ENCODE measurements at regions not wholly inside any gene's neighbourhood (a gene's known extent, or its start where the extent isn't known, plus 50 kb on each side); places are given as distances from the start of the nearest gene placed in this dataset.
"Not testable (repeated sequence)": the region's sequence is repeated elsewhere in the genome, so short reads cannot be mapped to it uniquely, and the experiment has no call there.

DNA sequence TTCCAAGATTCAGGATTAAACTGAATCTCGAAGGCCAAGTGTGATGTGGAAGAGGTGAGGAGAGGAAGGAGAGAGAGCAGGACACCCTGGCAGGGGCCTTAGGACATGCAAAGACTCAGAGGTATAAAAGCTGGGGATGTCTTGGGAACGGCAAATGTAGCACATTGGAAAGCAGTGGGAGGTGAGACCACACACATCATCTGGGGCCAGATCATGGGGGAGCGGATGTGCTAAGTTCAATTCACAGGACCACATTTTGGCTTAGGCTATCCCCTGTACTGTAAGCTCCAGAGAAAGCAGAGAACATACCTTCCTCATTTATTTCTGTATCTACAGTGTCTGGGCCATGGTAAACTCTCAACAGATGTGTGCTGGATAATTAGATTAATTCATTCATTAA, 59.5 kb upstream of the MBOAT1 start:
- Histone ChIP-seq H2AK5ac (ENCODE audit: low read length, severe bottlenecking) (no peak overlapping the region), H3K9ac (ENCODE audit: low read length) (no peak overlapping the region)

DNA sequence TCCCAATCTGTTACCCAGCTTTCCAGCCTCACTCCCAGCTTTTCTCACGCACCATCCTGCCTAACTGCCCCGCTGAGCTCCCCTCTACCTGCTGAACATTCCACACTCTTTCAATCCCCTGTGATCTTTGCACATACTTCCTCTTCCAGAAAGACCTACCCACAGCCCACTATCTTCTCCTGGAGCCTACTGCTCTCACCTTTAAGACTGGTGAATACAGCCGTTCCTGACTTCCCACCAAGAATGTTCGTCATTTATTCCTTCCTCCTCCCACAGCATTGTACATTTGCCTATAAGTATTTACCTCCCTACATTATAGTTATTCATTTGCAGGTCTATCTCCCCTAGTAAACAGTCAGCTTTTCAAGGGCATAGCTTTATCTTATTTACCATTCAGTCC, 61.9 kb upstream of the MBOAT1 start:
- no peak overlapping the region for H4K8ac ChIP-seq (ENCODE audit: low read length)
- no peak overlapping the region for H3K27ac ChIP-seq (ENCODE audit: low read length, poor library complexity, severe bottlenecking)
- no peak overlapping the region for H2BK120ac ChIP-seq (ENCODE audit: low read depth, low read length)
- no peak overlapping the region for H4K91ac ChIP-seq (ENCODE audit: low read length)
- DNase-seq, result no peak
- 94% methylated on average over 4 of the region's 4 CpGs for WGBS
- H2BK12ac ChIP-seq (ENCODE audit: low read length in 2 of 2), result no peak overlapping the region
- H2AFZ ChIP-seq (ENCODE audit: low read depth, low read length), result no peak overlapping the region
- no peak overlapping the region for H3K9ac ChIP-seq (ENCODE audit: low read length)
- H3K4me2 ChIP-seq (ENCODE audit: low read length, poor library complexity, severe bottlenecking), result no peak overlapping the region
- no peaks in the 10 kb centered on the region for H3K27me3 ChIP-seq (ENCODE audit: control insufficient read depth in 1 of 2, insufficient read depth in 1 of 2, low read length in 2 of 2)
- H3K14ac ChIP-seq (ENCODE audit: low read length in 2 of 2), result no peak overlapping the region
- no peak overlapping the region for H2BK15ac ChIP-seq (ENCODE audit: low read depth, poor library complexity, severe bottlenecking)
- no peaks in the 10 kb centered on the region for H3K36me3 ChIP-seq (ENCODE audit: control insufficient read depth in 1 of 2, insufficient read depth in 2 of 2, low read depth in 1 of 2, low read length in 2 of 2)
- no peak overlapping the region for H3K18ac ChIP-seq (ENCODE audit: low read depth in 1 of 2, low read length in 2 of 2)
- H3K9me3 ChIP-seq (ENCODE audit: control insufficient read depth, low read length), result no peaks in the 10 kb centered on the region
- no peaks in the 10 kb centered on the region for H3K79me1 ChIP-seq (replicated peaks; ENCODE audit: low read length, poor library complexity, severe bottlenecking)
- no peaks in the 10 kb centered on the region for H3K4me1 ChIP-seq (ENCODE audit: control insufficient read depth, insufficient read depth, low read depth, low read length)
- H3K23ac ChIP-seq (ENCODE audit: low read length in 2 of 2), result no peak overlapping the region
- no peak overlapping the region for H2AK5ac ChIP-seq (ENCODE audit: low read length, severe bottlenecking)
- H2BK5ac ChIP-seq (ENCODE audit: low read depth, low read length, poor library complexity, severe bottlenecking), result no peak overlapping the region
- H3K4me3 ChIP-seq (ENCODE audit: insufficient read depth in 1 of 2, low read depth in 1 of 2, low read length in 2 of 2), result no peak overlapping the region
- H3K4ac ChIP-seq (ENCODE audit: low read depth in 1 of 2, low read length in 2 of 2), result no peak overlapping the region

More for the DNA sequence above, 59.5 kb upstream of the MBOAT1 start:
- Histone ChIP-seq H3K4me3 (ENCODE audit: insufficient read depth in 1 of 2, low read depth in 1 of 2, low read length in 2 of 2) (no peak overlapping the region), H3K79me1 (replicated peaks; ENCODE audit: low read length, poor library complexity, severe bottlenecking) (no peaks in the 10 kb centered on the region), H3K4ac (ENCODE audit: low read depth in 1 of 2, low read length in 2 of 2) (no peak overlapping the region), H4K8ac (ENCODE audit: low read length) (no peak overlapping the region), H3K23ac (ENCODE audit: low read length in 2 of 2) (no peak overlapping the region), H3K27me3 (ENCODE audit: control insufficient read depth in 1 of 2, insufficient read depth in 1 of 2, low read length in 2 of 2) (no peaks in the 10 kb centered on the region), H2AFZ (ENCODE audit: low read depth, low read length) (no peak overlapping the region), H2BK15ac (ENCODE audit: low read depth, poor library complexity, severe bottlenecking) (no peak overlapping the region), H3K4me1 (ENCODE audit: control insufficient read depth, insufficient read depth, low read depth, low read length) (no peaks in the 10 kb centered on the region), H2BK120ac (ENCODE audit: low read depth, low read length) (no peak overlapping the region), H4K91ac (ENCODE audit: low read length) (no peak overlapping the region), H3K4me2 (ENCODE audit: low read length, poor library complexity, severe bottlenecking) (no peak overlapping the region), H2BK5ac (ENCODE audit: low read depth, low read length, poor library complexity, severe bottlenecking) (no peak overlapping the region), H2BK12ac (ENCODE audit: low read length in 2 of 2) (no peak overlapping the region), H3K27ac (ENCODE audit: low read length, poor library complexity, severe bottlenecking) (no peak overlapping the region), H3K18ac (ENCODE audit: low read depth in 1 of 2, low read length in 2 of 2) (no peak overlapping the region), H3K14ac (ENCODE audit: low read length in 2 of 2) (no peak overlapping the region), H3K9me3 (ENCODE audit: control insufficient read depth, low read length) (no peaks in the 10 kb centered on the region), H3K36me3 (ENCODE audit: control insufficient read depth in 1 of 2, insufficient read depth in 2 of 2, low read depth in 1 of 2, low read length in 2 of 2) (no peaks in the 10 kb centered on the region)
- WGBS, result 39% methylated on average over 3 of the region's 3 CpGs
- DNase-seq, result no peak

DNA sequence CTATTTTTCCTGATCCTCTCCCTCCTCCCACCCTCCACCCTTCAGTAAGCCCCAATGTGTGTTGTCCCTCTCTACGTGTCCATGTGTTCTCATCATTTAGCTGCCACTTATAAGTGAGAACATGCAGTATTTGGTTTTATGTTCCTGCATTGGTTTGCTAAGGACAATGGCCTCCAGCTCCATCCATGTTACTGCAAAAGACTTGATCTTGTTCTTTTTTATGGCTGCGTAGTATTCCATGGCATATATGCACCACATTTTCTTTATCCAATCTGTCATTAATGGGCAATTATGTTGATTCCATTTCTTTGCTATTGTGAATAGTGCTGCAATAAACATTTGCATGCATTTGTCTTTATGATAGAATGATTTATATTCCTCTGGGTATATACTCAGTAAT, 63.6 kb upstream of the MBOAT1 start:
- DNase-seq; H3K23ac ChIP-seq (ENCODE audit: low read length in 2 of 2); H4K8ac ChIP-seq (ENCODE audit: low read length); H3K4ac ChIP-seq (ENCODE audit: low read depth in 1 of 2, low read length in 2 of 2); H3K9me3 ChIP-seq (ENCODE audit: control insufficient read depth, low read length); H2BK15ac ChIP-seq (ENCODE audit: low read depth, poor library complexity, severe bottlenecking); H2BK5ac ChIP-seq (ENCODE audit: low read depth, low read length, poor library complexity, severe bottlenecking); H2AFZ ChIP-seq (ENCODE audit: low read depth, low read length); H3K36me3 ChIP-seq (ENCODE audit: control insufficient read depth in 1 of 2, insufficient read depth in 2 of 2, low read depth in 1 of 2, low read length in 2 of 2); H3K27me3 ChIP-seq (ENCODE audit: control insufficient read depth in 1 of 2, insufficient read depth in 1 of 2, low read length in 2 of 2); H2AK5ac ChIP-seq (ENCODE audit: low read length, severe bottlenecking); H3K79me1 ChIP-seq (replicated peaks; ENCODE audit: low read length, poor library complexity, severe bottlenecking); H4K91ac ChIP-seq (ENCODE audit: low read length); H3K4me3 ChIP-seq (ENCODE audit: insufficient read depth in 1 of 2, low read depth in 1 of 2, low read length in 2 of 2); H2BK120ac ChIP-seq (ENCODE audit: low read depth, low read length); H2BK12ac ChIP-seq (ENCODE audit: low read length in 2 of 2); H3K4me2 ChIP-seq (ENCODE audit: low read length, poor library complexity, severe bottlenecking); H3K14ac ChIP-seq (ENCODE audit: low read length in 2 of 2); H3K4me1 ChIP-seq (ENCODE audit: control insufficient read depth, insufficient read depth, low read depth, low read length); H3K27ac ChIP-seq (ENCODE audit: low read length, poor library complexity, severe bottlenecking); H3K9ac ChIP-seq (ENCODE audit: low read length); H3K18ac ChIP-seq (ENCODE audit: low read depth in 1 of 2, low read length in 2 of 2): not testable (repeated sequence)
- WGBS, result 100% methylated on average over 2 of the region's 2 CpGs

DNA sequence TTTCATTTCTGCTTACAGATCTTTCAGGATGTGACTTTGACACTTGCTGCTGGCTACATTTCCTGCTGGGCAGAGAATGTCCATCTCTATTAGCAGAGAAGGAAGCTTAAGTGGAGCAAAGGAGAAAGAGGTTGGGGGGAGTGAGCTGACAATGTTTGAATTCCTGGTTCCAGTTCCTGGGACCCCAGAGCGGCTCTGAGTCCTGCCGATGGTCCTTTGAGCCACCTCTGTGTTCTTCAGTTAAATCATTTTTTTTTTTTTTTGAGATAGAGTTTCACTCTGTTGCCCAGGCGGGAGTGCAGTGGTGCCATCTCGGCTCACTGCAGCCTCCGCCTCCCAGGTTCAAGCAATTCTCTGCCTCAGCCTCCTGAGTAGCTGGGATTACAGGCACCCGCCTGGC, 65.5 kb upstream of the MBOAT1 start:
- H2BK5ac ChIP-seq (ENCODE audit: low read depth, low read length, poor library complexity, severe bottlenecking); H2BK15ac ChIP-seq (ENCODE audit: low read depth, poor library complexity, severe bottlenecking); H3K27me3 ChIP-seq (ENCODE audit: control insufficient read depth in 1 of 2, insufficient read depth in 1 of 2, low read length in 2 of 2): not testable (repeated sequence)

More for the DNA sequence above, 65.5 kb upstream of the MBOAT1 start:
- not testable (repeated sequence) for H3K23ac ChIP-seq (ENCODE audit: low read length in 2 of 2); H2AFZ ChIP-seq (ENCODE audit: low read depth, low read length); H2BK120ac ChIP-seq (ENCODE audit: low read depth, low read length); H3K27ac ChIP-seq (ENCODE audit: low read length, poor library complexity, severe bottlenecking); H2BK12ac ChIP-seq (ENCODE audit: low read length in 2 of 2); H3K36me3 ChIP-seq (ENCODE audit: control insufficient read depth in 1 of 2, insufficient read depth in 2 of 2, low read depth in 1 of 2, low read length in 2 of 2); H3K4me1 ChIP-seq (ENCODE audit: control insufficient read depth, insufficient read depth, low read depth, low read length); H4K8ac ChIP-seq (ENCODE audit: low read length); H4K91ac ChIP-seq (ENCODE audit: low read length); H3K4ac ChIP-seq (ENCODE audit: low read depth in 1 of 2, low read length in 2 of 2); H3K14ac ChIP-seq (ENCODE audit: low read length in 2 of 2); H3K18ac ChIP-seq (ENCODE audit: low read depth in 1 of 2, low read length in 2 of 2); DNase-seq; H2AK5ac ChIP-seq (ENCODE audit: low read length, severe bottlenecking); H3K4me3 ChIP-seq (ENCODE audit: insufficient read depth in 1 of 2, low read depth in 1 of 2, low read length in 2 of 2); H3K9me3 ChIP-seq (ENCODE audit: control insufficient read depth, low read length); H3K79me1 ChIP-seq (replicated peaks; ENCODE audit: low read length, poor library complexity, severe bottlenecking); H3K4me2 ChIP-seq (ENCODE audit: low read length, poor library complexity, severe bottlenecking); H3K9ac ChIP-seq (ENCODE audit: low read length)
- WGBS, result 100% methylated on average over 3 of the region's 6 CpGs

Data from mesenchymal stem cell (in vitro differentiated cells and primary cell).